ENCODE measurements at regions not wholly inside any gene's neighbourhood (a gene's known extent, or its start where the extent isn't known, plus 50 kb on each side); places are given as distances from the start of the nearest gene placed in this dataset.

DNA sequence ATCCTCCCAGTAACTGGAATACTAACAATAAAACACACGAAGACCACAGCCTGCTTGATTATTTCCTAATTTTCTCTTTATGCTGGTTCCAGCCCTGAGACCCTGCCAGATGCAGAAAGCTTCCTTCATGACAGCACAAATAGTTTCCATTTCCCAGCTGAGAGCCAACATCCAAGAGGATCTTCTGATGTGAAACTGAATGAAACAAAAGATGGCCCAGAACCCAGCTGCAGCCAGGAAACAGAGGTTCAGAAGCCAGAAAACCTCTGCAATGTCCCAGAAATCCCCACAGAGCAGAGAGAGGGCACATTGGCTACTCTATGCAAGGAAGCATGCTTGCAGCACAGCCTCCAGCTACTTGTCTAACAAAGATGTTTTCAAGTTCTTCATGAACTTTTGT lies 61.8 kb upstream of the PLEKHG1 start:
- peak in 18 of 51 donors; percentile 5 to 53 (median 24) for DNase-seq

DNA sequence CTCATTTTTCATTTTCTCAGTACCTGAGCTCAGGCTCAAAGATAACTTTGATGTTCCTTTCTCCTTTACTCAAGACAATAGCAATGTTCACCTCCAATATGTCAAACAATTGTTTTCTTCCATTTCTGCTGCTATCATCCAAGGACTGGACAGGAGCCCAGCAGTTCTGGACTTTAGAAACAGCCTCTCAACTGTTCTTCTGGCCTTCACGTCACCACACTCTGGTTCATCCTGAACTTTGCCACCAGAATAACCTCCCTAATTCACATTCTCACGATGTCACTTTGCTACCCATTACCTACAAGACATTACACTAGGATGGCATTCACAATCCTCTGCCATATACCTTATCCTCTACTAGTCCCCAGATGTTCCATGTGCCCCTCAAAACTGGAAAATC lies 60.6 kb upstream of the PLEKHG1 start:
- no peak for DNase-seq

DNA sequence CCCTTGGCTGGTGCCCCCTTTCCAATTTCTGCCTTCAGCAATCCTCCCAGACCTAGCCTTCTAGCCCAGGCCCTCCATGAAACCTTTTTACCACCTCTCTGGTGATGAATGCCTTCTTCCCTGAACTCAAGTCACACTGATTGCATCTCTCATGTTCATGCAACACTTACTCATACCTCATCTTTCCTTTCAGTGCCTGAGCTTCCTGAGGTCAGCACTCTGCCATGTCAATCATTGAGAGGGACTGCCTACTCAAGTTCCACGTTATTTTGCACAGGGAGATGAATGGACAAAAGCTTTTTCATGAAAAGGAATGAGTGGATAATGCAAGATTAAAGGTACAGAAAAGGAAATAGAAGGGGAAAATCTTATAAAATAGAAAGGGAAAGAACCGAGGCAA lies 60.1 kb upstream of the PLEKHG1 start:
- DNase-seq: no peak

DNA sequence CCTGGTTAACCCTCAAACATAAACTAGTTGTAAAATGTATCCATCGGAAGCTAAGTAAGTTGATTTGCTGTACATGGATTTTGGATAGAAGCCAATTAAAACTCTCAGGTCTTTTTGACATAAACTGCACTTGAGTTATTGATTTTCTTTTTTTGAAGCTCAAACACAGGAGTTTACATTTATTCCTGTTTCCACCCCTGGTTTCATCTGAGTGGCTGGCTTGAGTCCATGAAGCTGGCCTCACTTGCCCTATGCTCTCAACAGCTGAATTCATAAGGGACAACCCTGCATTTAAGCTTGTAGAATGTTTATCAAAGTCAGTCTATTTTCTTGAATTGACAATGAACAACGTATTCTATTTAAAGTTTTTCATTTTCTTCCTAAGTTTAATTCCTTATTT lies 58.1 kb upstream of the PLEKHG1 start:
- no peak for DNase-seq

DNA sequence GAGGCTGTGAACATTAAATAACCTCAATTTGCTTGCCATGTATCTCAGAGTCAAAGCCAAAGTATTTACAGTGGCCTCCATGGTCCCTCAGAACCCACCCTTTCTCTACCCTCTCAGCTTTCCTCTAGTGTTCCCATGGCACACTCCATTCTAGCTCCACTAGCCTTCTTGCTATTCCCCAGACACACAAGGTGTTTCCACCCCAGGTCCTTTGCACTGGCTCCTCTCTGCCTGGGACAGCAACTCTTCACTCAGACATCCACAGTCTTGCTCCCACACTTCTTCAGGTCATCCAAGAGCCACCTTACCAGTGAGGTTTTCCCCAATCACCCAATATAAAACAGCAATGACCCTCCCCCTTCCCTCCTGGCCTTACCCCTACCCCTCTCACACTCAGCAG lies 56.5 kb upstream of the PLEKHG1 start:
- DNase-seq: no peak

DNA sequence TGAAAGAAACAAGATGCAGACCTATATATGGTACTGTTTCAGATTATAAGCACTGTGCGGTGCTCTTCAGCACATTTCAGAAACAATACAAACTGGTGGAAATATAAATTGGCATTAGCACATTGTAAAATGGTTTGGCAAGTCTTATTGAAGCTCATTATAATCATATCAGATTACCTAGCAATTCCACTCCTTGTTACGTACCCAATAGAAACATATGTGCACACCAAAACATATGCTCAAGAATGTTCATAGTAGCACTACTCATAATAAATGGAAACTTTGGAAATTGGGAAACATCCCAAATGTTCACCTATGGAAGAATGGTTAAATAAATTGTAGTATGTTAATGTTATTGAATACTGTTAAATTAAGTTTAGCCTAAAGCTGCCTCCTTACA lies 54.9 kb upstream of the PLEKHG1 start:
- DNase-seq: no peak

DNA sequence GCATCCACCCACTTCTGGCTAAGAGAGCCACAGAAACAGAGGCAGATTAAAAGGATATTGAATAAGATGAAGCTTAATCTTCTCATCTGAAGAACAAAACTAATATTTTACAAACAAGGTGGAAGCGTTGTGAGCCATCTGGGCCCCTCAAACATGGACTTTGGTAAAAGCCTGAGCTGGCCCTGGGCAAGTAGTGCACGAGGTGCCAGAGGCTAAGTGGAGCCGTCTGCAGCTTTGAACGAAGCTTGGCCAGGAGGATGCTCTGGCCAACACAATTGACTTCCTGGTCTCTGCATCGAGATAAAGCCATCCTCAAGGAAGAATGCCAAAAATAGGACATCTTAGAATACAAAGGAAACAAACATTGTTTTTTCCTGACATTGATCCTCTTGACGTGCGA lies 53.2 kb upstream of the PLEKHG1 start:
- no peak for DNase-seq

DNA sequence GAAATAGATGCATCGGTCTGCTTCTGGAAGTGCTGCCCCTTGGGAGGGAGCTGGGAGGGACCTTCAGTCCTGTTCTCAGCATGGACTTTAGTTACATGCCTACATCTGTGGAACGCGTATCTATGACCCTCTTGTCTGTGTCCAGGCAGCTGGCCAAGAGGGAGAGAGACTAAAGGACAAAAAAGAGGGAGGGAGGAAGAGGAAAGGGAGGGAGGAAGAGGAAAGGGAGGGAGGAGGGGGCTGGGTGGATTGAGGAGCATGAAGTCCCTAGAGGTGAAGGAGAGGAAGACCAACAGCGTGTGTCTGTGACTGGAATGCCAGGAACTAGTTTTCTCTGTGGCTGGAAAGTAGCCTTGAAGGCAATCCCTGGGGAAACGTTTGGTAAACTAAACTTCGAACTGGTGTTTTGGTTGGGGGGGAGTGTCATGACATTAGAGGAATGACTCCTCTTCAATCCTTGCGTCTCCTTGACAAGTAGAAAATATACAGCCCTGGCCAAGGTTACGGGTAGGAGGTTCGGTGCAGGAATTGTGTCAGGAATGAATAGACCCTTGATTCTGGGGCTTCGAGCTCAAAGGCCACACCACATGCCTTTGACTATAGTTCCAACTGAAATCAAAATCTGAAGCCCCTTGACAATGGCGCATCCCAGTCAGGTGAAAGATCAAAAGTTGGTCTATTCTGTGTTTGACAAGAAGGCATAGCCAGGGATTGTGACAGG lies 52.0 kb upstream of the PLEKHG1 start:
- peak in 14 of 51 donors; percentile 3 to 29 (median 12) for DNase-seq

DNA sequence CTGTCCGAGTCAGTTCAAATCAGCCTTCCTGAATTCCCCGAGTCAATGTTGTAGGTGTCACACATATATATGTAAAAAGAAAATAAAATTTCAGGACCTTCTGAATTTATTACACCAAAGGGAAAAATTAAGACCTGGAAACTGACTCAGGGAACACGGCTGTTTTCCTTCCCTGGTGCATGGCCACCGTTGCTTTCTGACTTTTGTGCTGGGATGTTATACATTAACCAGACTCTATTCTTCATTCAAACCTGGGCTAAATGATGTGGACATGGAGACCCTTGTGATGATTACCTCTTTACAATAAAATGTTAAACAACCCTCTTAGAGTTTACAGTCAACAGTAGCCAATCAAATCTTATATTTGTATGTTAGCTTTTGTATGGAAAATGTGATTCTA lies 51.4 kb upstream of the PLEKHG1 start:
- DNase-seq: no peak

DNA sequence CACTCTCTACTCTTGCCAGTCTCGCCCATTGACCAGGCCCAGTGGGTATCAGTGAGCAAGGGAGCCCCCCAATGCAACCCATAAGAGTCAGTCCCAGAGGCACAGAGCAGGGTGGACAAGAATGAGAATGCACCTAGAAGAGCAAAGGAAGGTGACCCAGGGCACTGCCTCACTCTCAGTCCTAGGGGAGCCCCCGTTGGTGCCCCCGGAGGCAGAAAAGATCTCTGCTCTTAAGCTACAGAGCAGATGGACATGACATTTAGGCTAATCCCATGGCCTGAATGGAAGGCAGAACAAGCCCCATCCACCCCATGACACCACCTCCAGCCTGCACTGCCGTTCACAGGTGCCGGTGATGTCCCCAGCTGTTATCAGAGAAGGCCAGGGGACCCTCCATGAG lies 50.7 kb upstream of the PLEKHG1 start:
- DNase-seq: no peak

DNA sequence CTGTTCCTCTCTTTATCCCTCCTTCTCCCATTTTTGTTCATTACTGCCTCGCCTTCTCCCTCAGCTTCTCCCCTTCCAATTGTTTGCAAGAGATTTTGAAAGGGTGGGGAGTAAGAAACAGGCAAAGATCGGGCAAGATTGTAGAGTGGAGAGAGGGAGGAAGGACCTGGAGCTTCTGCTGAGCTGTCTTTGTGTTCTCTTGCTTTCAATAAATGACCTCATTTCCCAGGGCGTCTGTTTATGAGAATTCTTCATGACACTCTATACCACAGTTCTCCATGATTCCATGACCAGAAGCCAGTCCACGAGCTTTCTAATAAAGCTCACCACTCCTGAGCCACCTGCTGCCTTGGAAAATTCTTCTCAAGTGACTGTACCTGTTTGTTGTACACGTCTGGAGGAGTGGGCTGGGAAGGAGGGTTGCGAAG lies 50.0 kb upstream of the PLEKHG1 start:
- no peak for DNase-seq

Measured in hypothalamus (tissue), 51 donors.